ENCODE measurements at regions not wholly inside any gene's neighbourhood (a gene's known extent, or its start where the extent isn't known, plus 50 kb on each side); places are given as distances from the start of the nearest gene placed in this dataset.

DNA sequence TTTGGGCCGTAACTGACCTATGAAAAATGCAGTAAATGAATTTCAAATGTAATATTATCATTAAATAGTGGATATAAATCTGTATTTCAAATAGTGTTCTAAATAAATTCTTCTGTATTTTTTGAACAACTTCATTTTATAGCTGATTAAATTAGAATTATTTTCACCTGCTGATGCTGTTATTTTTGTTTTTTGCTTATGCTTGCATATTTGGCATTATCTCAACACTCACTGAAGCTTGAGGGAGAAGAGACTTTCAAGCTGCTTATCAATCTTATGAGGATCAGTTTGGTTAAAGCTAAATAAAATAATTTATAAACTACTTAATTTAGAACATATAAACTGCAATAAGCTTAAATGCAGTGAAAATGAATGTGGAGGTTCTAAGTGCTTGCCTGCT lies 251.3 kb upstream of the PCDH9 start:
- no peak overlapping the region for H3K9ac ChIP-seq (ENCODE audit: control insufficient read depth, insufficient read depth, low read length)
- TF ChIP-seq SMAD1 (IDR thresholded peaks at IDR 0.05; ENCODE audit: low read depth, partially characterized antibody), result no peak
- WGBS (ENCODE audit: insufficient coverage, insufficient replicate concordance, low lambda C conversion rate, missing lambda C conversion rate), result 0% methylated on average over 1 of the region's 1 CpG
- DNase-seq (ENCODE audit: low read depth, low spot score) (no peak), ATAC-seq (no peak), FAIRE-seq (no peak)
- intact Hi-C loops (cut with micrococcal nuclease; ENCODE audit: unreplicated experiment), result no loop called here
- H3K4me3 ChIP-seq, result no peak overlapping the region
- in situ Hi-C loops (cut with MboI), result no loop called here
- H3K9me3 ChIP-seq (replicated peaks; ENCODE audit: control insufficient read depth, insufficient read depth, low read length), result no peaks in the 10 kb centered on the region
- SMC1A ChIA-PET (ENCODE audit: uncharacterized antibody, unreplicated experiment), result interaction anchor here (0.6 kb wide), 1 partner anchor 10 kb away, joined by 3 read pairs; no protein-coding TSS in a partner anchor
- H3K79me2 ChIP-seq (ENCODE audit: control insufficient read depth, insufficient read depth, low read length), result no peaks in the 10 kb centered on the region
- POLR2A ChIA-PET, result no interaction called here
- H3K36me3 ChIP-seq (ENCODE audit: control insufficient read depth in 2 of 2, insufficient read depth in 2 of 2, low read length in 1 of 2), result no peaks in the 10 kb centered on the region
- no peak overlapping the region for H3K27ac ChIP-seq (ENCODE audit: control insufficient read depth, insufficient read depth)
- H2AFZ ChIP-seq (ENCODE audit: control insufficient read depth, low read depth, low read length), result no peak overlapping the region
- no peaks in the 10 kb centered on the region for H3K27me3 ChIP-seq (replicated peaks in 1 of 2; ENCODE audit: control insufficient read depth in 2 of 2, insufficient read depth in 2 of 2, low read length in 1 of 2)
- no peak overlapping the region for H3K4me2 ChIP-seq (ENCODE audit: control insufficient read depth, insufficient read depth)
- RAD21 ChIA-PET (ENCODE audit: unreplicated experiment), result no interaction called here
- no TSS peak for BruUV-seq (replicated peaks)
- no peaks in the 10 kb centered on the region for H3K4me1 ChIP-seq (ENCODE audit: control insufficient read depth, insufficient read depth, low read length)
- CTCF ChIA-PET, result no interaction called here
- H4K20me1 ChIP-seq (ENCODE audit: control insufficient read depth, insufficient read depth), result no peaks in the 10 kb centered on the region

DNA sequence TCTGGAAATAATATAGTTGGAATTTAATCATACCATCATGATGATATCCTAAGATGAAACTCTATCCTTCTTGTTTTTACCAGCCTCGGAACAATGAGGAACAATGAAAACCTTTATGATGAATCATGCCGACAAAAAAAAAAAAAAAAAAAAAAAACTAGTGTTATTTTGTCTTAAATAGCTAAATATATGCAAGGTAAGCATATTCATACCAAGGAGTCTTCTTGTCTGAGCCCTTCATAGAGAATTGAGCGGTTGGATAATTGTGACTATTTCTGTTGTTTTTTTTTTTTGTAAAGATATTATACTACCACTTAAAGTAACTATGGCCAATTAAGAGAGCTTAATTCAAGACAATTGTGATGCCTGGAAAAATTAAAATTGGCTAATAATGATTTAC lies 244.0 kb upstream of the PCDH9 start:
- TF ChIP-seq MXI1 (IDR thresholded peaks at IDR 0.05; ENCODE audit: low read depth, low read length), result no peak
- FAIRE-seq (no peak), ATAC-seq (no peak), DNase-seq (ENCODE audit: low read depth, low spot score) (no peak)
- no peaks in the 10 kb centered on the region for H3K79me2 ChIP-seq (ENCODE audit: control insufficient read depth, insufficient read depth, low read length)
- H3K27me3 ChIP-seq (replicated peaks in 1 of 2; ENCODE audit: control insufficient read depth in 2 of 2, insufficient read depth in 2 of 2, low read length in 1 of 2), result no peaks in the 10 kb centered on the region
- RAD21 ChIA-PET (ENCODE audit: unreplicated experiment), result no interaction called here
- 45% methylated on average over 1 of the region's 3 CpGs for WGBS (ENCODE audit: insufficient coverage, insufficient replicate concordance, low lambda C conversion rate, missing lambda C conversion rate)
- POLR2A ChIA-PET, result no interaction called here
- no peak overlapping the region for H3K27ac ChIP-seq (ENCODE audit: control insufficient read depth, insufficient read depth)
- CTCF ChIA-PET, result no interaction called here
- no peaks in the 10 kb centered on the region for H3K9me3 ChIP-seq (replicated peaks; ENCODE audit: control insufficient read depth, insufficient read depth, low read length)
- no peak overlapping the region for H3K4me3 ChIP-seq
- intact Hi-C loops (cut with micrococcal nuclease; ENCODE audit: unreplicated experiment), result no loop called here
- H4K20me1 ChIP-seq (ENCODE audit: control insufficient read depth, insufficient read depth), result no peaks in the 10 kb centered on the region
- in situ Hi-C loops (cut with MboI), result no loop called here
- no peaks in the 10 kb centered on the region for H3K4me1 ChIP-seq (ENCODE audit: control insufficient read depth, insufficient read depth, low read length)
- no TSS peak for BruUV-seq (replicated peaks)
- H2AFZ ChIP-seq (ENCODE audit: control insufficient read depth, low read depth, low read length), result no peak overlapping the region
- no peak overlapping the region for H3K9ac ChIP-seq (ENCODE audit: control insufficient read depth, insufficient read depth, low read length)
- SMC1A ChIA-PET (ENCODE audit: uncharacterized antibody, unreplicated experiment), result no interaction called here
- no peak overlapping the region for H3K4me2 ChIP-seq (ENCODE audit: control insufficient read depth, insufficient read depth)
- no peaks in the 10 kb centered on the region for H3K36me3 ChIP-seq (ENCODE audit: control insufficient read depth in 2 of 2, insufficient read depth in 2 of 2, low read length in 1 of 2)
